ENCODE measurements at regions not wholly inside any gene's neighbourhood (a gene's known extent, or its start where the extent isn't known, plus 50 kb on each side); places are given as distances from the start of the nearest gene placed in this dataset.

- no peak for TF ChIP-seq GATA3 (IDR thresholded peaks at IDR 0.05; ENCODE audit: borderline replicate concordance)
- no peak for TF ChIP-seq RFX5 (IDR thresholded peaks at IDR 0.05)
- TF ChIP-seq CTCF (IDR thresholded peaks at IDR 0.05), result no peak
- TF ChIP-seq JUNB (IDR thresholded peaks at IDR 0.05), result no peak
- TF ChIP-seq REST (IDR thresholded peaks at IDR 0.05), result no peak
- no peak for TF ChIP-seq POLR2A (IDR thresholded peaks at IDR 0.05; ENCODE audit: low read length)
- no peak for TF ChIP-seq CEBPB (IDR thresholded peaks at IDR 0.05)
- TF ChIP-seq SREBF2 (IDR thresholded peaks at IDR 0.05), result no peak
Measured at GRCh38 chr5:135183464-135183863, 149.4 kb upstream of the PITX1 start.

All from A549 (cell line).